Mesothelial cell of epicardium (in vitro differentiated cells): ENCODE measurements at regions not wholly inside any gene's neighbourhood (a gene's known extent, or its start where the extent isn't known, plus 50 kb on each side); places are given as distances from the start of the nearest gene placed in this dataset.

ENCODE experiments used
- DNase-seq, 2 experiments: peaks; one replicate each; pipeline ENCODE4 v3.0.0; 2021; ENCODE audit warnings: low spot score in 2 of 2; ENCODE audit not compliant: unreplicated experiment in 2 of 2
- H3K27ac Mint-ChIP-seq: 2 replicates; pipeline ENCODE4 v1.8.0; 2021; ENCODE audit warnings: mixed read lengths
- H3K27me3 Mint-ChIP-seq: 2 replicates; pipeline ENCODE4 v1.8.0; 2021; ENCODE audit warnings: low read depth, mixed read lengths
- H3K36me3 Mint-ChIP-seq: 2 replicates; pipeline ENCODE4 v1.8.0; 2021; ENCODE audit warnings: mixed read lengths
- H3K4me1 Mint-ChIP-seq: 2 replicates; pipeline ENCODE4 v1.8.0; 2021; ENCODE audit warnings: mixed read lengths
- H3K4me3 Mint-ChIP-seq: 2 replicates; pipeline ENCODE4 v1.8.0; 2021; ENCODE audit warnings: mild to moderate bottlenecking, moderate library complexity, mixed read lengths
- H3K9me3 Mint-ChIP-seq: 2 replicates; pipeline ENCODE4 v1.8.0; 2021; ENCODE audit warnings: mixed read lengths
- TF ChIP-seq, protein P1 (sequence below): fragments of 200-600 bp; sonication (generic); IDR thresholded peaks from one replicate; pipeline ENCODE4 v1.5.0; 2021; ENCODE audit warnings: antibody characterized with exemption; ENCODE audit not compliant: unreplicated experiment

GRCh38 chr4:135184715-135185114, 983.1 kb upstream of the PABPC4L start:
- no peak for DNase-seq
- Mint-ChIP-seq H3K9me3 (peaks cover 25% of the 10 kb centered on the region), H3K27me3 (no peaks in the 10 kb centered on the region), H3K27ac (no peak overlapping the region), H3K4me1 (no peaks in the 10 kb centered on the region), H3K4me3 (no peak overlapping the region), H3K36me3 (peaks cover 11% of the 10 kb centered on the region)
- TF ChIP-seq, protein P1, sequence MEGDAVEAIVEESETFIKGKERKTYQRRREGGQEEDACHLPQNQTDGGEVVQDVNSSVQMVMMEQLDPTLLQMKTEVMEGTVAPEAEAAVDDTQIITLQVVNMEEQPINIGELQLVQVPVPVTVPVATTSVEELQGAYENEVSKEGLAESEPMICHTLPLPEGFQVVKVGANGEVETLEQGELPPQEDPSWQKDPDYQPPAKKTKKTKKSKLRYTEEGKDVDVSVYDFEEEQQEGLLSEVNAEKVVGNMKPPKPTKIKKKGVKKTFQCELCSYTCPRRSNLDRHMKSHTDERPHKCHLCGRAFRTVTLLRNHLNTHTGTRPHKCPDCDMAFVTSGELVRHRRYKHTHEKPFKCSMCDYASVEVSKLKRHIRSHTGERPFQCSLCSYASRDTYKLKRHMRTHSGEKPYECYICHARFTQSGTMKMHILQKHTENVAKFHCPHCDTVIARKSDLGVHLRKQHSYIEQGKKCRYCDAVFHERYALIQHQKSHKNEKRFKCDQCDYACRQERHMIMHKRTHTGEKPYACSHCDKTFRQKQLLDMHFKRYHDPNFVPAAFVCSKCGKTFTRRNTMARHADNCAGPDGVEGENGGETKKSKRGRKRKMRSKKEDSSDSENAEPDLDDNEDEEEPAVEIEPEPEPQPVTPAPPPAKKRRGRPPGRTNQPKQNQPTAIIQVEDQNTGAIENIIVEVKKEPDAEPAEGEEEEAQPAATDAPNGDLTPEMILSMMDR, result no peak

GRCh38 chr4:135177321-135177720, 975.7 kb upstream of the PABPC4L start:
- H3K36me3 Mint-ChIP-seq, result peaks cover 17% of the 10 kb centered on the region
- peaks cover 17% of the 10 kb centered on the region for H3K4me1 Mint-ChIP-seq
- peak overlapping the region; percentile 1 for H3K27ac Mint-ChIP-seq
- TF ChIP-seq, protein P1, result no peak
- peaks cover 25% of the 10 kb centered on the region for H3K9me3 Mint-ChIP-seq
- DNase-seq, result no peak
- no peaks in the 10 kb centered on the region for H3K27me3 Mint-ChIP-seq
- no peak overlapping the region for H3K4me3 Mint-ChIP-seq

GRCh38 chr4:135166661-135167060, 965.1 kb upstream of the PABPC4L start:
- Mint-ChIP-seq H3K27ac (no peak overlapping the region), H3K27me3 (no peaks in the 10 kb centered on the region), H3K4me1 (no peaks in the 10 kb centered on the region), H3K36me3 (peaks cover 5% of the 10 kb centered on the region), H3K4me3 (no peak overlapping the region), H3K9me3 (peaks cover 1% of the 10 kb centered on the region)
- TF ChIP-seq, protein P1, result no peak
- DNase-seq, result no peak

- no peaks in the 10 kb centered on the region for H3K4me1 Mint-ChIP-seq
- H3K9me3 Mint-ChIP-seq, result no peaks in the 10 kb centered on the region
- no peak for DNase-seq
- no peaks in the 10 kb centered on the region for H3K36me3 Mint-ChIP-seq
- TF ChIP-seq, protein P1, result no peak
- H3K4me3 Mint-ChIP-seq, result no peak overlapping the region
- no peak overlapping the region for H3K27ac Mint-ChIP-seq
- no peaks in the 10 kb centered on the region for H3K27me3 Mint-ChIP-seq
Observed at GRCh38 chr4:135164601-135165000, 963.0 kb upstream of the PABPC4L start.

DNA sequence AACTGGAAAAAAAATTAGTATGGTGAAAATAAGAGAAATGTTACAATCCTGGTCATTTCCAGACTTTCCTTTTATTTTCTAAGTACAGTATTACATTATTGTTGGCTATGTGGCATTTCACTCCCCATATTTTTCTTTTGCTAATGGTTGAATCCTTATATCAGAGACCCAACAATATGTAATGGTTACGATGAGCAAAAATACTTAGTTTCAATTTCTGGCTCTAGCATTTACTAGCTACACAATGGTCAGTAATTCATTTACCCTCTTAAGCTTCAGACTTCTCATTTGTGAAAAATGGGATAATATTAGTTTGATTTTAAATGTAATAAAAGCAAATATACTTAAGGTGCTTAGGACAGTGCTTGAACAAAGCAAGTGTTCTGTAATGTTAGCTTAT, 942.9 kb upstream of the PABPC4L start:
- Mint-ChIP-seq H3K4me3 (no peak overlapping the region), H3K36me3 (no peaks in the 10 kb centered on the region), H3K27ac (no peak overlapping the region), H3K27me3 (no peaks in the 10 kb centered on the region), H3K4me1 (peaks cover 9% of the 10 kb centered on the region), H3K9me3 (peaks cover 4% of the 10 kb centered on the region)
- DNase-seq, result no peak
- TF ChIP-seq, protein P1, result no peak

GRCh38 chr4:135124196-135124595, 922.6 kb upstream of the PABPC4L start:
- TF ChIP-seq, protein P1, result no peak
- Mint-ChIP-seq H3K9me3 (peaks cover 4% of the 10 kb centered on the region), H3K4me1 (no peaks in the 10 kb centered on the region), H3K36me3 (no peaks in the 10 kb centered on the region), H3K27ac (no peak overlapping the region), H3K27me3 (no peaks in the 10 kb centered on the region), H3K4me3 (no peak overlapping the region)
- no peak for DNase-seq
